Esophagus squamous epithelium (tissue), 4 donors: ENCODE measurements at regions not wholly inside any gene's neighbourhood (a gene's known extent, or its start where the extent isn't known, plus 50 kb on each side); places are given as distances from the start of the nearest gene placed in this dataset.

Experiments used
- CTCF ChIP-seq, 6 experiments: fragments of 450-650 bp in 4 of 6; fragments of 200-600 bp in 2 of 6; sonication (generic) in 2 of 6; IDR thresholded peaks; one replicate each; pipeline ENCODE4 v1.5.1; 2016 to 2019; ENCODE audit warnings: antibody characterized with exemption in 6 of 6, mild to moderate bottlenecking in 4 of 6, moderate library complexity in 4 of 6
- POLR2A ChIP-seq, 4 donors: fragments of 450-650 bp; IDR thresholded peaks; one replicate each; pipeline ENCODE4 v1.6.1; 2017; ENCODE audit warnings: antibody characterized with exemption in 4 of 4, mild to moderate bottlenecking in 4 of 4, moderate library complexity in 3 of 4

- TF ChIP-seq CTCF (IDR thresholded peaks at IDR 0.05), result no peak
- TF ChIP-seq POLR2A (IDR thresholded peaks at IDR 0.05), result no peak
Observed at GRCh38 chr5:166710271-166710670, 1581.2 kb upstream of the WWC1 start.
